Fibroblast of skin of scalp (primary cell): ENCODE measurements at regions not wholly inside any gene's neighbourhood (a gene's known extent, or its start where the extent isn't known, plus 50 kb on each side); places are given as distances from the start of the nearest gene placed in this dataset.
"Not testable (repeated sequence)": the region's sequence is repeated elsewhere in the genome, so short reads cannot be mapped to it uniquely, and the experiment has no call there.

Experiments
- DNase-seq: peaks from one replicate; pipeline ENCODE4 v3.0.0-alpha.2; 2013

DNA sequence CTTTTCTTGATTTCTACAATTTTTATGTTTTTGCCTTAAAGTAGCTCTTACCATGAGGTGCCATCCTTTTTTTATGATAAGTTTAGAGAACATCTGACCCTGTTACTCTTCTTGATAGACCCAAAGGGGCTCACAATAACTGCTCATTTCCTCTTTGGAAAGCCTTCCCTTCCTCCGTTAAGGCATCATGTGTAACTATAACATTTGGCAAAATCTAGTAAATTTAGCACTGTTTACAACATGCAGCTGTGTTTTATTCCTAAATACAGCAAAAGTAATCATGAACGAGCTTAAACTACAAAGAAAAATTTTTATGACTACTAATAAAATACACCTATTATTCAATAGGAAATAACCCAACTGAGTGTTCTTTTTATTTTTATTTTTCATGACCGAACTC is 705.1 kb downstream of the MAT2B start:
- no peak for DNase-seq

DNA sequence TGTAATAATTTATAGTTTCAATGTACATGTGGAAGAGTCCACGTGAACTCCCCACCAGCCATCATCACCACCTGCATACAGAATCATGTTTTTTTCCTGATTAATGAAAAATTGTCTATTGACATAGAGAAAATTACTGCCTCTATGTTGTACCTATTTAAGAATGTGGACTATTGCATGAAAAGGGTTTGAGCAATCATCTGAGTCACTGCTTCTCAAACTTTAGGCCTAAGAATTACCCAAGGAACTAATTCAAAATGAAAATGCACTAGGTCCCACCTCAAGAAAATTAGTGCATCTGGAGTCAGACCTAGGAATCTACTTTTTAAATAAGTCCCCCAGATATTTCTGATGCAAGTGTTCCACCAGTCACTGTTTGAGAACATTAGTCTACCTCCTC is 709.3 kb downstream of the MAT2B start:
- DNase-seq, result no peak

GRCh38 chr5:164217464-164217863 is 712.0 kb downstream of the MAT2B start:
- DNase-seq, result no peak

GRCh38 chr5:164220522-164220921 is 715.1 kb downstream of the MAT2B start:
- DNase-seq, result no peak

GRCh38 chr5:164224236-164224635 is 718.8 kb downstream of the MAT2B start:
- no peak for DNase-seq

GRCh38 chr5:164224772-164225171 is 719.4 kb downstream of the MAT2B start:
- no peak for DNase-seq

DNA sequence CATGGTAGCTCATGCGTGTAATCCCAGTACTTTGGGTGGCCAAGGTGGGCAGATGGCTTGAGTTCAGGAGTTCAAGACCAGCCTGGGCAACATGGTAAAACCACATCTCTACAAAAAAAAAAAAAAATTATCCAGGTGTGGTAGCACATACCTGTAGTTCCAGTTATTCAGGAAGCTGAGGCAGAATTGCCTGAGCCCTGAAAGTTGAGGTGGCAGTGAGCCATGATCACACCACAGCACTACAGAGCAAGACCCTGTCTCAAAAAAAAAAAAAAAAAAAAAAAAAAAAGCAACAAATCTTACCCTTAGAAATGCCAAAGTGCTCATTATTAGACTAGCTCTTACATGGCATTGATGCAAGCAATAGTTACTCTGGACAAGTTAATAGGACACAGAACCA is 724.9 kb downstream of the MAT2B start:
- DNase-seq, result no peak

GRCh38 chr5:164233791-164234190 is 728.4 kb downstream of the MAT2B start:
- DNase-seq, result peak; percentile 52

- DNase-seq, result no peak
Measured at GRCh38 chr5:164234321-164234720, 728.9 kb downstream of the MAT2B start.

- peak; percentile 97 for DNase-seq
Measured at GRCh38 chr5:164235300-164235891, 730.0 kb downstream of the MAT2B start.

GRCh38 chr5:164237486-164237885 is 732.1 kb downstream of the MAT2B start:
- DNase-seq, result peak; percentile 34

- not testable (repeated sequence) for DNase-seq
Measured at GRCh38 chr5:164251781-164252180, 746.4 kb downstream of the MAT2B start.

- DNase-seq, result no peak
Measured at GRCh38 chr5:164253764-164254163, 748.3 kb downstream of the MAT2B start.

GRCh38 chr5:164255598-164256213 is 750.3 kb downstream of the MAT2B start:
- DNase-seq, result no peak

- DNase-seq, result no peak
Measured at GRCh38 chr5:164256351-164256750, 750.9 kb downstream of the MAT2B start.

- no peak for DNase-seq
Measured at GRCh38 chr5:164256954-164257353, 751.5 kb downstream of the MAT2B start.

DNA sequence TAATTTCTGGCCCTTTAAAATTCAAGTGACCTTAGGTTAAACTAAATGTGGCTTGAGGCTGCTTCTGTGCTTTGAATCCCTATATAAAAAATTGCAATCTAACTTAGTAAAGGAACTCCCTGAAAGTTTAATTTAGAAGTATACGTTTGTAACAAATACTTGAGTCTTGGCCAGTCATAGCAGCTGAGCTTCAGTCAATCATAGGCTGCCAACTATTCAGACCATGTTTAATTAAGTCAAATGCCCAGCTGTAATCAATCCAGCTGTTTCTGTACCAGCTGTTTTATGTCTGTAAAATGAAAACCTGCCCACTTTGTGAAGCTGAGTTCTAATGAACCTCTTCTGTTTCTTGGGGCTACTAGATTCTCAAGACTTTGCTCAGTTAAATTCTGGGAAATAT is 760.1 kb downstream of the MAT2B start:
- DNase-seq, result no peak

- no peak for DNase-seq
Measured at GRCh38 chr5:164266571-164266970, 761.2 kb downstream of the MAT2B start.

- DNase-seq, result no peak
Measured at GRCh38 chr5:164277720-164278119, 772.3 kb downstream of the MAT2B start.

DNA sequence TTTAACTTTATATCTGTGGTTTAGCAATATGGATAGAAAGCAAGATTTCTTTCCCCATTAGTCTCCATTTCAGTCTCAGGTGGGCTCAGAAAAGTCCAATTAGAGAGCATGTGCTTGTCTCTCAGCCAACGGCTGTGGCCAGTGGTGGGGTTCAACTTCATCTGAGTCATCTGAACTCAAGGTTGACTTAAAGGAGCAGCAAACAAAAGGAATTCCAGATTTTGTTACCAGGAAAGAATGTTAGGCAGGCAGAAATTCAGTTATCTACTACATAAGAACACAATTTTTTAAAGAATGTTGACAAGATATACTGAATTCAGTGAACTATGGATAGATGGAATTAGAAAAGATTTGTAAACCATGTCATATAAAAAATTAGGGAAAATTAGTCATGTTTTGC is 784.1 kb downstream of the MAT2B start:
- peak; percentile 2 for DNase-seq

DNA sequence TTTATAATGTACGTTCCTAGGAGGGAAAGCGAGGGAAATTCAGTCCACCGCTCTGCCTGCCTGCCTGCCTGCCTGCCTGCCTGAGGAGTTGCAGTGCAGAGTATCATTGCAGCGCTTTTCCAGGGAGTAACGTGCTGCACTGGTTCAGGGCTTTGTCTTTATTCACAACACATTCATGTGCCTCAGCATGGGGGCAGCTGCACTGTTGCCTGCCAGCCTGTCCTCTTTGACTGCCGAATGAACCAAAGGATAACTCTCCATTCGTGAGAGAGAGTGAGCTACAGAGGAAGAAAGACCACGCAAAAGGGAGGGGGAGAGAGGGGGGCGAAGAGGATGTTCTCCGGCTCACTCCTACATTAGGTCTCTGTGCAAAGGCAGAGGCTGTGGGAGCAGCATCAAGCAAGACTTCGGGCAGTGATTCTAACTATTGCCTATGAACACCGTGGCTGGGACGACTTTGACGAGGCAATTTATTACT is 791.2 kb downstream of the MAT2B start:
- DNase-seq, result peak; percentile 30

DNA sequence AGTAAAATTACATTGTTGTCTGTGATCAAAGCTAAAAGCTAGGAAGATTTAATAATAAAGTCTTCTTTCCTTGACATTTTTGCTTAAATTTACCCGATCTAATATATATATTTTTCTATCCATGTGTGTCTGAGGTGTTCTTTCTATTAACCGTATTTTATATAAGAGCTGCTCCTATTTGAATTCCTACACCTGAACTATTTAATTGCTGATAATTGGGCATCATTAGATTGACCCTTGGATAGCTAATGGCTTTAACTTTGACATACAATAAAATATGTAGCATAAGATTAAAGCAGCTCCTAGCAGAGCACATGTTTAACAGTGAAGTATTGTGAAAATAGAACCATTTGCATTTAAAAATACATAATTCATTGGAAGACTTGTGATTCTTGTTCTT is 792.7 kb downstream of the MAT2B start:
- no peak for DNase-seq

- no peak for DNase-seq
Measured at GRCh38 chr5:164300295-164300694, 794.9 kb downstream of the MAT2B start.

DNA sequence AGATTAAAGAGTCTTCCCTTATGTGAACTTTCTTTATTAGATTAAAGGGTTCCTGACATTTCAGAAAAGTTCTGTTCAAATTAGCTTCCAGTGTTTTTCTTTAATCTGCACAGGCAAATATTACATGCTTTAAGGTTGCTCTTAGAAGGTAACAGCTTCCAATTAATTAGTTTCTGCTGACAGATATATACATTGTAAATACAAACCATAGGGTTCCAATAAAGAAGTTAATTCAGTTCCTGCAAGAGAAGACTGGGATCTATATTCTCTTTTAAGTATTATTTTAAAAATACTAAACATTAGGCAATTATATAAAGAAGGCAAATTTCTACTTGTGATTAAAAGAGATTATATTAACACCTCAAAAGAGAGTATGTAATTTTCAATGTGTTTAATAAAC is 795.7 kb downstream of the MAT2B start:
- DNase-seq, result no peak

DNA sequence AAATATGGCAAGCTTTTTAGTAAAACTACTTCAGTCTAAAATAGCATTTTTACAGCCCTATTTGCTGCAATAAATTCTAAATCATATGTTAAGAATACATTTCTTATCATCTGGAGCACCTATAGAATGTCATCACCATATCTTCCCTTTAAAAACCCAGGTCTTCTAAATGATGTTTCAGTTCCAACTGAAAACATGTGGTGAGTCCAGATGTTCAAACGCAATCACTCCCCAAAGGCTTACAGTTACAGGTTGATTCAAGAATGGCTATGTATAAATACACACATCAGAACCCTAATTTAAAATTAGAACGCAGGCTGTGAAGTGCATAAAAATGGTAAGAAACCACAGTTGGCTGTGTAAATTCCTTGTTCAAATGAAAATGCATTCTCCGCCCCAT is 796.3 kb downstream of the MAT2B start:
- no peak for DNase-seq
